Right atrium auricular region (tissue), 2 donors: ENCODE measurements at regions not wholly inside any gene's neighbourhood (a gene's known extent, or its start where the extent isn't known, plus 50 kb on each side); places are given as distances from the start of the nearest gene placed in this dataset.
"Not testable (repeated sequence)": the region's sequence is repeated elsewhere in the genome, so short reads cannot be mapped to it uniquely, and the experiment has no call there.

ENCODE experiments used
- DNase-seq: peaks from one replicate; pipeline ENCODE4 v3.0.0-alpha.2; 2019; ENCODE audit warnings: low spot score
- H3K27ac ChIP-seq, 2 donors: fragments of 200-600 bp; sonication (generic); 1 replicate in 1 of 2; 2 replicates in 1 of 2; pipeline ENCODE4 v1.5.1; 2016 to 2019
- H3K27me3 ChIP-seq, 2 donors: fragments of 200-600 bp; sonication (generic); one replicate each; pipeline versions ENCODE4 v1.5.1 to v1.6.0; 2017 to 2019
- H3K36me3 ChIP-seq: fragments of 200-600 bp; sonication (generic); one replicate; pipeline ENCODE4 v1.5.1; 2016
- H3K4me1 ChIP-seq, 2 donors: fragments of 200-600 bp; sonication (generic); one replicate each; pipeline versions ENCODE4 v1.5.1 to v1.6.0; 2017 to 2019
- H3K4me3 ChIP-seq, 2 donors: fragments of 200-600 bp; sonication (generic); 1 replicate in 1 of 2; 2 replicates in 1 of 2; pipeline ENCODE4 v1.5.1; 2017 to 2019; ENCODE audit warnings: mild to moderate bottlenecking in 1 of 2, moderate library complexity in 1 of 2
- H3K9me3 ChIP-seq, 2 donors: fragments of 200-600 bp; sonication (generic); one replicate each; pipeline ENCODE4 v1.5.1; 2019
- CTCF ChIP-seq, 2 donors: fragments of 200-600 bp; sonication (generic); IDR thresholded peaks; one replicate each; pipeline ENCODE4 v1.5.1; 2019; ENCODE audit warnings: antibody characterized with exemption in 2 of 2

GRCh38 chr12:114063435-114063834 is 97.3 kb upstream of the RBM19 start:
- TF ChIP-seq CTCF (IDR thresholded peaks at IDR 0.05), result no peak
- Histone ChIP-seq H3K9me3 (no peaks in the 10 kb centered on the region), H3K36me3 (no peaks in the 10 kb centered on the region), H3K27ac (no peak overlapping the region), H3K27me3 (no peaks in the 10 kb centered on the region), H3K4me1 (no peaks in the 10 kb centered on the region), H3K4me3 (no peak overlapping the region)
- no peak for DNase-seq

- not testable (repeated sequence) for H3K36me3 ChIP-seq
Measured at GRCh38 chr12:114056351-114056750, 90.2 kb upstream of the RBM19 start.

GRCh38 chr12:114054982-114055381 is 88.9 kb upstream of the RBM19 start:
- H3K9me3 ChIP-seq, result no peaks in the 10 kb centered on the region
- no peaks in the 10 kb centered on the region for H3K4me1 ChIP-seq
- H3K4me3 ChIP-seq, result no peak overlapping the region
- H3K27me3 ChIP-seq, result no peaks in the 10 kb centered on the region
- H3K36me3 ChIP-seq, result no peaks in the 10 kb centered on the region
- TF ChIP-seq CTCF (IDR thresholded peaks at IDR 0.05), result no peak
- DNase-seq, result no peak
- no peak overlapping the region for H3K27ac ChIP-seq

More at GRCh38 chr12:114056351-114056750, 90.2 kb upstream of the RBM19 start:
- H3K4me1 ChIP-seq, H3K27me3 ChIP-seq, H3K27ac ChIP-seq, H3K9me3 ChIP-seq, H3K4me3 ChIP-seq, DNase-seq: not testable (repeated sequence)

- Histone ChIP-seq H3K27me3 (no peaks in the 10 kb centered on the region), H3K27ac (no peak overlapping the region), H3K4me3 (no peak overlapping the region), H3K4me1 (no peaks in the 10 kb centered on the region), H3K9me3 (no peaks in the 10 kb centered on the region), H3K36me3 (no peaks in the 10 kb centered on the region)
- TF ChIP-seq CTCF (IDR thresholded peaks at IDR 0.05), result no peak
- no peak for DNase-seq
Measured at GRCh38 chr12:114046236-114046998, 80.3 kb upstream of the RBM19 start.

- Histone ChIP-seq H3K4me1 (no peaks in the 10 kb centered on the region), H3K36me3 (no peaks in the 10 kb centered on the region), H3K4me3 (no peak overlapping the region), H3K27me3 (no peaks in the 10 kb centered on the region), H3K9me3 (no peaks in the 10 kb centered on the region), H3K27ac (no peak overlapping the region)
- no peak for TF ChIP-seq CTCF (IDR thresholded peaks at IDR 0.05)
- no peak for DNase-seq
Measured at GRCh38 chr12:114045349-114045748, 79.2 kb upstream of the RBM19 start.

- Histone ChIP-seq H3K4me1 (no peaks in the 10 kb centered on the region), H3K27ac (no peak overlapping the region), H3K36me3 (no peaks in the 10 kb centered on the region), H3K9me3 (no peaks in the 10 kb centered on the region), H3K4me3 (no peak overlapping the region), H3K27me3 (no peaks in the 10 kb centered on the region)
- no peak for DNase-seq
- no peak for TF ChIP-seq CTCF (IDR thresholded peaks at IDR 0.05)
Measured at GRCh38 chr12:114041590-114041989, 75.5 kb upstream of the RBM19 start.
